ENCODE measurements at regions not wholly inside any gene's neighbourhood (a gene's known extent, or its start where the extent isn't known, plus 50 kb on each side); places are given as distances from the start of the nearest gene placed in this dataset.
A peak's percentile ranks its signal among the peaks of the same experiment; 100 is the strongest.

DNA sequence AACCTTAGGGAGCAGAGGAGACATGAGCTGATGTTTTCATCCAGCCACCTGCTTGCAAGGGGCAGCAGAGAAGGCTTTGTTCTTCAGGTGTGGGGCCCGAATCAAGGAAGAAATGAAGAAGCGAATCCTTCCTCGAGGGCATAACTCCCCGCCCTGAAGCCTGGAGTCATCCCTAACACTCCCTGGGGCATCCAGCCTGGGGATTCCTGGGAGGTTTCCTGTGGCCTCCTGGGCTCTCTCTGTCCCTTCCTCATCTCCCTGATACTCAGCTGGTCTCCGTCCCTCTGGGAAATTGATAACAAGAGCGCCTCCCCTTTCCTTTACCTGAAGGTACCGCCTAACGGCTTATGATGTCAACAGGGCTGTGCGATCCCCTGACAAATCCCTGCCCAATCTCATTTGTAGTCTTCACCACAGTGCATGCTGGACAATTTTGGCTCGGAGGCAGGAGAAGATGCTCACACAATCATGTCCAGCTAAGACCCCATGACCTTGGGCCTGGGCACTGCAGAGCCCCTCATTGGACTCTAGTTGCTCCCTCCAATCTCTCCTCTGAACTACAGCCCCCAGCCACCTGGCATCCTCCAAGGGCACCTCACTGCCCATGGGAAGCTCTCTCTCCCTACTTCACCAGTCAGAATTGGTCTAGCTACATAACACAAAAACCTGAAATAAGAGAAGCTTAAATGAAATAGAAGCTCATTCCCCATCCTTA, 80.6 kb upstream of the RTL6 start:
- Histone ChIP-seq H3K27me3 (ENCODE audit: insufficient read depth, low read length) (no peaks in the 10 kb centered on the region), H3K27ac (ENCODE audit: low read depth, low read length) (no peak overlapping the region), H3K9me3 (ENCODE audit: control insufficient read depth in 1 of 2, low read length in 2 of 2) (no peaks in the 10 kb centered on the region), H3K36me3 (ENCODE audit: insufficient read depth, low read length) (no peaks in the 10 kb centered on the region), H3K4me3 (ENCODE audit: low read length in 2 of 2) (no peak overlapping the region), H3K4me1 (ENCODE audit: insufficient read depth, low read length) (no peaks in the 10 kb centered on the region)
- POLR2A ChIA-PET (ENCODE audit: partially characterized antibody), result no interaction called here
- H3K4me1 Mint-ChIP-seq, result peaks cover 0 to 2% (median 0%) of the 10 kb centered on the region in 4 donors
- no peak overlapping the region for H3K4me3 Mint-ChIP-seq
- peaks cover 7 to 32% of the 10 kb centered on the region in 2 donors for H3K27me3 Mint-ChIP-seq
- intact Hi-C loops (cut with micrococcal nuclease), result no loop called here
- no peak for DNase-seq
- no peaks in the 10 kb centered on the region for H3K36me3 Mint-ChIP-seq
- no peak overlapping the region for H3K27ac Mint-ChIP-seq
- H3K9me3 Mint-ChIP-seq, result no peaks in the 10 kb centered on the region
- CTCF ChIA-PET (ENCODE audit: partially characterized antibody), result interaction anchor here (1.8 kb wide), 1 partner anchor 12 kb away, joined by 8 read pairs; no protein-coding TSS in a partner anchor

- H3K36me3 ChIP-seq (ENCODE audit: insufficient read depth, low read length), result no peaks in the 10 kb centered on the region
- H3K27ac ChIP-seq (ENCODE audit: low read depth, low read length), result no peak overlapping the region
- CTCF ChIA-PET (ENCODE audit: partially characterized antibody), result interaction anchor here (1.8 kb wide), 1 partner anchor 11 kb away, joined by 8 read pairs; no protein-coding TSS in a partner anchor
- no peak overlapping the region for H3K27ac Mint-ChIP-seq
- no peaks in the 10 kb centered on the region for H3K9me3 ChIP-seq (ENCODE audit: control insufficient read depth in 1 of 2, low read length in 2 of 2)
- no peak overlapping the region for H3K4me3 ChIP-seq (ENCODE audit: low read length in 2 of 2)
- no peak for DNase-seq
- intact Hi-C loops (cut with micrococcal nuclease), result no loop called here
- H3K27me3 Mint-ChIP-seq, result peaks cover 7 to 31% of the 10 kb centered on the region in 2 donors
- POLR2A ChIA-PET (ENCODE audit: partially characterized antibody), result no interaction called here
- H3K4me3 Mint-ChIP-seq, result no peak overlapping the region
- no peaks in the 10 kb centered on the region for H3K4me1 ChIP-seq (ENCODE audit: insufficient read depth, low read length)
- no peaks in the 10 kb centered on the region for H3K36me3 Mint-ChIP-seq
- H3K4me1 Mint-ChIP-seq, result peaks cover 0 to 2% (median 0%) of the 10 kb centered on the region in 4 donors
- H3K9me3 Mint-ChIP-seq, result no peaks in the 10 kb centered on the region
- H3K27me3 ChIP-seq (ENCODE audit: insufficient read depth, low read length), result no peaks in the 10 kb centered on the region
These were observed 80.1 kb upstream of the RTL6 start for GRCh38 chr22:44578110-44578457.

DNA sequence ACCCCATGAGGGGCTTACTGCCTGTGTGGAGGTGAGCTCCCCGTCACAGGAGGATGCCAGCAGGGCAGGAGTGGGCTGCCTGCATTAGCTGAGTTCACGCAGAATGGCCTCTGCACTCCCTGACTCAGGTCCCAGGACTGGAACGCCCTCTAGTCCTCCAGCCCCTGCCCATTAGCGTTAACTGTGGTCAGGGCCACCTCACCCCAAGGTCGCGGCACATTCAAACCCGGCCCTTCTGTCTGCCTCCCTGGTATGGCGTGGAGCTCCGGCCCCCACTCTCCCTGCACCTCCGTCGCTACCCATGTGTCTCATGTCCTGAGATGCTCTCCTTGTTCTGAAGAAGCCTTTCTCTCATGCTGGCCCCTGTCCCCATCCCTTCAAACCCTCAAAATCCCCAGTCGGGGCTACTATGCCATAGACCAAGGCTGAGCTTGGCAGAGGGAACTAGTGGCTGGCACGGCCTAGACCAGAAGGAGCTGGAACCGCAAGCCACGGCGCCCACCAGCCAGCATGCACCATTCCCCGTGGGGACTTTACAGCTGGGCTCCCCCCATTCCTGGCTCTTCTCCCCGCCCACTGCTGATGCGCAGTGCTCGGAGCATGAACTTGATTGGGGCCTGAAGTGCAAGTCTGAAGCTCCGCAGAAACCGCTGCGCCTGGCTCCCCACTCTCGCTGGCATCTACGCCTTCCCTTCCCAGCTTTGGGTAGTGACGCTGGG, 79.5 kb upstream of the RTL6 start:
- H3K9me3 ChIP-seq (ENCODE audit: control insufficient read depth in 1 of 2, low read length in 2 of 2), result no peaks in the 10 kb centered on the region
- intact Hi-C loops (cut with micrococcal nuclease), result no loop called here
- DNase-seq, result no peak
- H3K27ac ChIP-seq (ENCODE audit: low read depth, low read length), result no peak overlapping the region
- POLR2A ChIA-PET (ENCODE audit: partially characterized antibody), result no interaction called here
- Mint-ChIP-seq H3K9me3 (no peaks in the 10 kb centered on the region), H3K4me1 (peaks cover 0 to 2% (median 0%) of the 10 kb centered on the region in 4 donors), H3K36me3 (no peaks in the 10 kb centered on the region), H3K27me3 (peaks cover 7 to 28% of the 10 kb centered on the region in 2 donors), H3K4me3 (no peak overlapping the region), H3K27ac (no peak overlapping the region)
- H3K4me3 ChIP-seq (ENCODE audit: low read length in 2 of 2), result no peak overlapping the region
- H3K36me3 ChIP-seq (ENCODE audit: insufficient read depth, low read length), result no peaks in the 10 kb centered on the region
- no peaks in the 10 kb centered on the region for H3K4me1 ChIP-seq (ENCODE audit: insufficient read depth, low read length)
- CTCF ChIA-PET (ENCODE audit: partially characterized antibody), result no interaction called here
- no peaks in the 10 kb centered on the region for H3K27me3 ChIP-seq (ENCODE audit: insufficient read depth, low read length)

GRCh38 chr22:44576311-44577260, 78.6 kb upstream of the RTL6 start:
- intact Hi-C loops (cut with micrococcal nuclease), result no loop called here
- POLR2A ChIA-PET (ENCODE audit: partially characterized antibody), result no interaction called here

GRCh38 chr22:44575381-44576268, 77.6 kb upstream of the RTL6 start:
- no peak overlapping the region for H3K4me3 Mint-ChIP-seq
- Histone ChIP-seq H3K4me3 (ENCODE audit: low read length in 2 of 2) (no peak overlapping the region), H3K27me3 (ENCODE audit: insufficient read depth, low read length) (no peaks in the 10 kb centered on the region), H3K4me1 (ENCODE audit: insufficient read depth, low read length) (no peaks in the 10 kb centered on the region), H3K36me3 (ENCODE audit: insufficient read depth, low read length) (no peaks in the 10 kb centered on the region), H3K27ac (ENCODE audit: low read depth, low read length) (no peak overlapping the region), H3K9me3 (ENCODE audit: control insufficient read depth in 1 of 2, low read length in 2 of 2) (no peaks in the 10 kb centered on the region)
- no peaks in the 10 kb centered on the region for H3K36me3 Mint-ChIP-seq
- ChIA-PET CTCF (ENCODE audit: partially characterized antibody) (no interaction called here), POLR2A (ENCODE audit: partially characterized antibody) (no interaction called here)
- DNase-seq, result no peak
- H3K4me1 Mint-ChIP-seq, result peaks cover 0 to 2% (median 0%) of the 10 kb centered on the region in 4 donors
- peaks cover 12 to 30% of the 10 kb centered on the region in 2 donors for H3K27me3 Mint-ChIP-seq
- H3K9me3 Mint-ChIP-seq, result no peaks in the 10 kb centered on the region
- intact Hi-C loops (cut with micrococcal nuclease), result no loop called here
- peak overlapping the region in 1 of 7 donors; percentile 27 for H3K27ac Mint-ChIP-seq

More at GRCh38 chr22:44576311-44577260, 78.6 kb upstream of the RTL6 start:
- Mint-ChIP-seq H3K9me3 (no peaks in the 10 kb centered on the region), H3K27ac (peak overlapping the region in 1 of 7 donors; percentile 27), H3K36me3 (no peaks in the 10 kb centered on the region), H3K4me1 (peaks cover 0 to 2% (median 0%) of the 10 kb centered on the region in 4 donors), H3K27me3 (peaks cover 10 to 28% of the 10 kb centered on the region in 2 donors), H3K4me3 (no peak overlapping the region)
- Histone ChIP-seq H3K27ac (ENCODE audit: low read depth, low read length) (no peak overlapping the region), H3K36me3 (ENCODE audit: insufficient read depth, low read length) (no peaks in the 10 kb centered on the region), H3K4me1 (ENCODE audit: insufficient read depth, low read length) (no peaks in the 10 kb centered on the region), H3K4me3 (ENCODE audit: low read length in 2 of 2) (no peak overlapping the region), H3K27me3 (ENCODE audit: insufficient read depth, low read length) (no peaks in the 10 kb centered on the region), H3K9me3 (ENCODE audit: control insufficient read depth in 1 of 2, low read length in 2 of 2) (no peaks in the 10 kb centered on the region)
- no peak for DNase-seq
- CTCF ChIA-PET (ENCODE audit: partially characterized antibody), result no interaction called here

DNA sequence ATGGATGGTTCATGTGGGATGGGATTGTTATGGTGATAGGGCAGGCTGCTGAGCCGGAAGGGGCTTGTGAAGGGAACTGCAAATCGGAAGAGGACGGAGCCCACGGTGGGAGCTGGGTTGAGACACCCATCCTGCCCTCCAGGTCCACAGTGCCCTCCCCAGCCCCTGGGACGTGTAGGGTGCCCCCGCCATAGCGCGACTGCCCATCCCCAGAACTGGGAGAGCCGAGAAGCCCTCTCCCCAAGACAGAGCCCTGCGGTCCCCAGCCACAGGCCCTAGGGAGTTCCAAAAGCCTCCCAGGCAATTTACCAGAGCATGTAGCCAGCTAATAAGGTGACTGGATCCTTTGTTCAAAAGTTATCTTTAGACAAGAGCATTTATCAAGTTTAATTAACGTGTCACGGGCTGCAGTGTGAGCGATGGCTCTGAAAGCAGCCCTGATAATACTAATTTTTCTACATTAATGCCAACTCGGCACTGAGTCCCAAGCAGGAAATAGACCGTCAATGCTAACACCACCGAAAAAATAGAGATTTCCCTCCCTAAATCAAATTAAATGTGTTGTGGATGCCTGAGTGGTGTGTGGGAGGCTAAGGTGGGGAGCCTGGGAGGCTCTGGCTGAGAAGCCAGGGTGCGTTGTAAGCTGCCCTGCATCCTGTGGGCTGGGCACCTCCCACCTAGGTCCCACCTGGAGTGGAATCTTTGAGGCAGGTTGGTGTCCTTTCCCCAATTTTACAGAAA, 76.8 kb upstream of the RTL6 start:
- intact Hi-C loops (cut with micrococcal nuclease), result no loop called here
- peaks cover 15 to 31% of the 10 kb centered on the region in 2 donors for H3K27me3 Mint-ChIP-seq

More for the DNA sequence above, 76.8 kb upstream of the RTL6 start:
- H3K9me3 ChIP-seq (ENCODE audit: control insufficient read depth in 1 of 2, low read length in 2 of 2), result no peaks in the 10 kb centered on the region
- Mint-ChIP-seq H3K4me3 (no peak overlapping the region), H3K4me1 (peaks cover 0 to 2% (median 0%) of the 10 kb centered on the region in 4 donors), H3K36me3 (no peaks in the 10 kb centered on the region), H3K27ac (no peak overlapping the region), H3K9me3 (no peaks in the 10 kb centered on the region)
- ChIA-PET POLR2A (ENCODE audit: partially characterized antibody) (no interaction called here), CTCF (ENCODE audit: partially characterized antibody) (no interaction called here)
- H3K4me3 ChIP-seq (ENCODE audit: low read length in 2 of 2), result no peak overlapping the region
- no peaks in the 10 kb centered on the region for H3K4me1 ChIP-seq (ENCODE audit: insufficient read depth, low read length)
- H3K36me3 ChIP-seq (ENCODE audit: insufficient read depth, low read length), result no peaks in the 10 kb centered on the region
- no peak for DNase-seq
- H3K27me3 ChIP-seq (ENCODE audit: insufficient read depth, low read length), result no peaks in the 10 kb centered on the region
- no peak overlapping the region for H3K27ac ChIP-seq (ENCODE audit: low read depth, low read length)

Data from CD4-positive, alpha-beta memory T cell (primary cell).